K562 (cell line): ENCODE measurements at regions not wholly inside any gene's neighbourhood (a gene's known extent, or its start where the extent isn't known, plus 50 kb on each side); places are given as distances from the start of the nearest gene placed in this dataset.

Experiments
- ATAC-seq: fragments of 200-7000 bp; cut with Tn5 transposase; 3 replicates; pipeline ENCODE4 v1.9.1; 2020; ENCODE audit warnings: moderate library complexity
- BruUV-seq: library from RNA; stranded (reverse); fragments of 400-500 nt; replicated peaks from 2 replicates; lab custom pipeline; 2021; lab: Mats Ljungman, UMichigan
- CTCF ChIA-PET: fragments of 300-600 bp; formaldehyde crosslinking; extraction: SDS; loops from one replicate; lab custom pipeline; 2021; ENCODE audit warnings: low intra/inter-chr PET ratio; lab: Yijun Ruan, JAX
- POLR2A ChIA-PET: fragments of 300-600, 350-650 bp; sonication (Branson Sonifier 250); formaldehyde crosslinking; extraction: SDS; loops from one replicate; lab custom pipeline; 2021; ENCODE audit warnings: antibody characterized with exemption, inconsistent platforms; lab: Yijun Ruan, JAX
- DNase-seq, 4 experiments: peaks; one replicate each; pipeline versions ENCODE4 v3.0.0 to v3.0.0-alpha.2; 2011 to 2018; ENCODE audit warnings: low spot score in 3 of 4, mixed read lengths in 3 of 4; ENCODE audit errors: extremely low read depth in 1 of 4
- FAIRE-seq: peaks from 2 replicates; lab custom pipeline; 2011; peaks lifted over from hg19 to GRCh38; lab: Jason Lieb, UNC
- H2AFZ ChIP-seq: 2 replicates; pipeline ENCODE4 v1.6.0; 2011; ENCODE audit warnings: low read depth, low read length, control low read depth, inconsistent platforms
- H3K27ac ChIP-seq: fragments of 200-600 bp; 3 replicates; pipeline ENCODE4 v1.8.0; 2011; ENCODE audit warnings: low read depth, mild to moderate bottlenecking, control low read depth, inconsistent platforms, low read length, moderate library complexity, mixed read lengths; ENCODE audit errors: extremely low read depth
- H3K27me3 ChIP-seq, 2 experiments: fragments of 300-600 bp in 1 of 2; 2 replicates in 1 of 2; 3 replicates in 1 of 2; pipeline versions ENCODE4 v1.6.0 to v1.8.0; 2011; ENCODE audit warnings: inconsistent platforms in 2 of 2, low read length in 2 of 2, mild to moderate bottlenecking in 1 of 2, mixed read lengths in 1 of 2, moderate library complexity in 1 of 2; ENCODE audit not compliant: control insufficient read depth in 2 of 2, insufficient read depth in 2 of 2
- H3K36me3 ChIP-seq: fragments of 300-600 bp; 3 replicates; pipeline ENCODE4 v1.8.0; 2011; ENCODE audit warnings: mild to moderate bottlenecking, low read length, inconsistent platforms; ENCODE audit not compliant: control insufficient read depth, insufficient read depth
- H3K4me1 ChIP-seq, 2 experiments: fragments of 200-600 bp in 1 of 2; replicated peaks in 1 of 2; 2 replicates in 1 of 2; 3 replicates in 1 of 2; pipeline versions ENCODE4 v1.5.1 to v1.8.0; 2011; ENCODE audit warnings: inconsistent platforms in 2 of 2, low read length in 2 of 2, mild to moderate bottlenecking in 1 of 2, mixed read lengths in 1 of 2, moderate library complexity in 1 of 2; ENCODE audit not compliant: control insufficient read depth in 2 of 2, insufficient read depth in 2 of 2
- H3K4me2 ChIP-seq: 2 replicates; pipeline ENCODE4 v1.6.1; 2011; ENCODE audit warnings: low read length, control low read depth, inconsistent platforms, mixed read lengths; ENCODE audit not compliant: insufficient read depth
- H3K4me3 ChIP-seq: fragments of 200-600 bp; sonication (generic), shearing (Covaris generic); 2 replicates; pipeline ENCODE4 v1.5.1; 2016; ENCODE audit warnings: control low read depth, inconsistent platforms
- H3K79me2 ChIP-seq: fragments of 200-600 bp; 3 replicates; pipeline ENCODE4 v1.8.0; 2011; ENCODE audit warnings: low read length, inconsistent platforms; ENCODE audit not compliant: control insufficient read depth, insufficient read depth
- H3K9ac ChIP-seq, 2 experiments: 2 replicates each; pipeline versions ENCODE4 v1.6.0 to v1.6.1; 2011; ENCODE audit warnings: low read depth in 2 of 2, low read length in 2 of 2, control low read depth in 1 of 2, inconsistent platforms in 1 of 2, mild to moderate bottlenecking in 1 of 2, mixed read lengths in 1 of 2; ENCODE audit not compliant: insufficient read depth in 1 of 2
- H3K9me1 ChIP-seq: one replicate; pipeline ENCODE4 v1.6.0; 2011; ENCODE audit warnings: inconsistent platforms, mild to moderate bottlenecking, low read length, moderate library complexity; ENCODE audit not compliant: control insufficient read depth, insufficient read depth
- H3K9me3 ChIP-seq: replicated peaks from 2 replicates; pipeline ENCODE4 v1.5.1; 2011; ENCODE audit warnings: low read depth, low read length, inconsistent platforms; ENCODE audit not compliant: control insufficient read depth, insufficient read depth
- H4K20me1 ChIP-seq: replicated peaks from 2 replicates; pipeline ENCODE4 v1.6.1; 2011; ENCODE audit warnings: low read length, inconsistent platforms, mixed read lengths; ENCODE audit not compliant: control insufficient read depth, insufficient read depth
- ARID3A ChIP-seq: IDR thresholded peaks from 2 replicates; pipeline ENCODE4 v1.6.1; 2012; ENCODE audit warnings: low read depth, low read length, improper control_type of control experiment, borderline replicate concordance
- ARNT ChIP-seq, 2 experiments: fragments of 450-650 bp; IDR thresholded peaks; 2 replicates each; pipeline ENCODE4 v1.6.1; 2016; ENCODE audit warnings: mild to moderate bottlenecking in 1 of 2
- ERF ChIP-seq: fragments of 450-650 bp; formaldehyde crosslinking; IDR thresholded peaks from 2 replicates; pipeline ENCODE4 v1.4.0; 2020; ENCODE audit warnings: mild to moderate bottlenecking, mixed read lengths
- JUND ChIP-seq, 2 experiments: IDR thresholded peaks; 2 replicates in 1 of 2; 3 replicates in 1 of 2; pipeline ENCODE4 v1.6.1; 2011; ENCODE audit warnings: borderline replicate concordance in 2 of 2, low read depth in 2 of 2, low read length in 2 of 2, improper control_type of control experiment in 1 of 2, missing biosample characterization in 1 of 2, missing genetic modification characterization in 1 of 2, missing genetic modification reagents in 1 of 2
- NCOA6 ChIP-seq: fragments of 450-650 bp; IDR thresholded peaks from 2 replicates; pipeline ENCODE4 v1.6.1; 2017; ENCODE audit warnings: mild to moderate bottlenecking
- NR4A1 ChIP-seq, 2 experiments: fragments of 250-450 bp in 1 of 2; fragments of 450-650 bp in 1 of 2; sonication (Bioruptor Pico) in 1 of 2; IDR thresholded peaks; 2 replicates each; pipeline versions ENCODE4 v1.4.0 to v1.6.1; 2016 to 2020; ENCODE audit warnings: mild to moderate bottlenecking in 2 of 2, missing compliant biosample characterization in 1 of 2, missing genetic modification characterization in 1 of 2, moderate library complexity in 1 of 2
- RBM39 ChIP-seq: fragments of 200-400 bp; formaldehyde crosslinking; optimal IDR thresholded peaks from 2 replicates; pipeline ENCODE3; 2018; ENCODE audit warnings: low read depth, low read length
- RERE ChIP-seq: sonication (generic); formaldehyde crosslinking; IDR thresholded peaks from 2 replicates; pipeline ENCODE4 v1.8.0; 2023; ENCODE audit warnings: missing genetic modification reagents, mild to moderate bottlenecking, borderline replicate concordance
- SRSF1 ChIP-seq: fragments of 200-400 bp; formaldehyde crosslinking; IDR thresholded peaks from 2 replicates; pipeline ENCODE4 v1.6.1; 2017; ENCODE audit warnings: mild to moderate bottlenecking, low read depth, low read length, moderate library complexity
- TRIM28 ChIP-seq: fragments of 450-650 bp; IDR thresholded peaks from 2 replicates; pipeline ENCODE4 v1.6.1; 2017
- ZBTB33 ChIP-seq: sonication (generic); formaldehyde crosslinking; IDR thresholded peaks from 2 replicates; pipeline ENCODE4 v1.8.1; 2023; ENCODE audit warnings: mild to moderate bottlenecking, missing genetic modification reagents
- ZNF274 ChIP-seq: IDR thresholded peaks from 2 replicates; pipeline ENCODE4 v1.6.1; 2011; ENCODE audit warnings: low read depth, mild to moderate bottlenecking, low read length, moderate library complexity, borderline replicate concordance
- ZNF436 ChIP-seq: fragments of 250-450, 450-650 bp; sonication (Bioruptor Pico); formaldehyde crosslinking; IDR thresholded peaks from 2 replicates; pipeline ENCODE4 v1.7.0; 2020; ENCODE audit warnings: mild to moderate bottlenecking
- ZNF77 ChIP-seq: fragments of 250-450 bp; sonication (Bioruptor Pico); IDR thresholded peaks from 2 replicates; pipeline ENCODE4 v1.5.0; 2020
- WGBS: fragments of 100-300 bp; shearing (Covaris generic); methylation state at CpG from one replicate; pipeline ENCODE4 v1.1.6; 2016; ENCODE audit warnings: low coverage, mixed read lengths; ENCODE audit not compliant: insufficient coverage; ENCODE audit errors: missing lambda C conversion rate; 5-methylcytosine and 5-hydroxymethylcytosine counted together
- in situ Hi-C: fragments of 300-500 bp; cut with MboI; formaldehyde crosslinking; loops from 4 replicates; pipeline ENCODE4 v1.15.0; 2018; ENCODE audit warnings: inconsistent platforms, mixed read lengths
- intact Hi-C: fragments of 100-400 bp; cut with micrococcal nuclease; formaldehyde crosslinking; loops from 2 replicates; pipeline ENCODE4 v1.14.2; 2022

- Histone ChIP-seq H3K27ac (no peak overlapping the region), H3K9me1 (no peaks in the 10 kb centered on the region), H3K9me3 (no peaks in the 10 kb centered on the region), H3K4me2 (no peak overlapping the region), H3K4me1 (no peaks in the 10 kb centered on the region), H3K27me3 (peaks cover 8 to 18% of the 10 kb centered on the region in 2 experiments; a peak in 4 of 5 replicates), H3K79me2 (no peaks in the 10 kb centered on the region), H4K20me1 (no peaks in the 10 kb centered on the region), H2AFZ (no peak overlapping the region), H3K4me3 (no peak overlapping the region), H3K9ac (no peak overlapping the region), H3K36me3 (no peaks in the 10 kb centered on the region)
- POLR2A ChIA-PET, result interaction anchor here (0.6 to 0.9 kb wide), 2 partner anchors 33 to 40 kb away, joined by 3 read pairs; no protein-coding TSS in a partner anchor
- WGBS, result 0% methylated on average over 2 of the region's 2 CpGs
- DNase-seq (no peak), FAIRE-seq (no peak), ATAC-seq (no peak)
- in situ Hi-C loops (no loop called here), intact Hi-C loops (loop anchor here (10.0 kb wide), 1 partner anchor 172 kb away; no protein-coding TSS in a partner anchor)
- BruUV-seq, result no TSS peak
- CTCF ChIA-PET, result no interaction called here
- no peak for TF ChIP-seq ZNF77
- TF ChIP-seq NCOA6, result no peak
- no peak for TF ChIP-seq RERE (CRISPR knock-in tag)
- TF ChIP-seq ZNF274, result no peak
- TF ChIP-seq SRSF1, result no peak
- no peak for TF ChIP-seq RBM39
- no peak for TF ChIP-seq TRIM28
- no peak for TF ChIP-seq ZNF436
- TF ChIP-seq ZBTB33 (CRISPR knock-in tag), result no peak
- no peak for TF ChIP-seq ARID3A
- no peak for TF ChIP-seq NR4A1 (CRISPR knock-in tag; IDR thresholded peaks at IDR 0.05)
- no peak for TF ChIP-seq NR4A1 (tag; IDR thresholded peaks at IDR 0.05)
- TF ChIP-seq JUND (IDR thresholded peaks at IDR 0.05; ENCODE audit: borderline replicate concordance, low read depth, low read length), result no peak
- no peak for TF ChIP-seq JUND (tag; IDR thresholded peaks at IDR 0.05; ENCODE audit: borderline replicate concordance, low read depth, low read length)
- no peak for TF ChIP-seq ARNT (IDR thresholded peaks at IDR 0.05)
- TF ChIP-seq ERF, result no peak
These were observed 136.0 kb upstream of the ALDH1B1 start for GRCh38 chr9:38256461-38256860.
